Neural progenitor cell (in vitro differentiated cells): ENCODE measurements at regions not wholly inside any gene's neighbourhood (a gene's known extent, or its start where the extent isn't known, plus 50 kb on each side); places are given as distances from the start of the nearest gene placed in this dataset.

Experiments used
- EZH2 ChIP-seq: fragments of 200-600 bp; sonication (generic); IDR thresholded peaks from 2 replicates; pipeline ENCODE4 v1.6.1; 2017; ENCODE audit warnings: antibody characterized with exemption, mild to moderate bottlenecking, moderate library complexity
- EZH2phosphoT487 ChIP-seq: fragments of 200-600 bp; sonication (generic); IDR thresholded peaks from 2 replicates; pipeline ENCODE4 v1.6.1; 2017; ENCODE audit warnings: antibody characterized with exemption
- TF ChIP-seq, protein P1 (sequence below): fragments of 200-600 bp; sonication (generic); IDR thresholded peaks from 2 replicates; pipeline ENCODE4 v1.5.1; 2017; ENCODE audit warnings: antibody characterized with exemption, mild to moderate bottlenecking

- TF ChIP-seq, protein P1, sequence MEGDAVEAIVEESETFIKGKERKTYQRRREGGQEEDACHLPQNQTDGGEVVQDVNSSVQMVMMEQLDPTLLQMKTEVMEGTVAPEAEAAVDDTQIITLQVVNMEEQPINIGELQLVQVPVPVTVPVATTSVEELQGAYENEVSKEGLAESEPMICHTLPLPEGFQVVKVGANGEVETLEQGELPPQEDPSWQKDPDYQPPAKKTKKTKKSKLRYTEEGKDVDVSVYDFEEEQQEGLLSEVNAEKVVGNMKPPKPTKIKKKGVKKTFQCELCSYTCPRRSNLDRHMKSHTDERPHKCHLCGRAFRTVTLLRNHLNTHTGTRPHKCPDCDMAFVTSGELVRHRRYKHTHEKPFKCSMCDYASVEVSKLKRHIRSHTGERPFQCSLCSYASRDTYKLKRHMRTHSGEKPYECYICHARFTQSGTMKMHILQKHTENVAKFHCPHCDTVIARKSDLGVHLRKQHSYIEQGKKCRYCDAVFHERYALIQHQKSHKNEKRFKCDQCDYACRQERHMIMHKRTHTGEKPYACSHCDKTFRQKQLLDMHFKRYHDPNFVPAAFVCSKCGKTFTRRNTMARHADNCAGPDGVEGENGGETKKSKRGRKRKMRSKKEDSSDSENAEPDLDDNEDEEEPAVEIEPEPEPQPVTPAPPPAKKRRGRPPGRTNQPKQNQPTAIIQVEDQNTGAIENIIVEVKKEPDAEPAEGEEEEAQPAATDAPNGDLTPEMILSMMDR, result no peak
- TF ChIP-seq EZH2phosphoT487 (no peak), EZH2 (no peak)
Observed at GRCh38 chr3:150329408-150329807, 78.7 kb upstream of the TSC22D2 start.
